Lower leg skin (tissue), 3 donors: ENCODE measurements at regions not wholly inside any gene's neighbourhood (a gene's known extent, or its start where the extent isn't known, plus 50 kb on each side); places are given as distances from the start of the nearest gene placed in this dataset.

Source experiments
- POLR2A ChIP-seq, 2 donors: fragments of 450-650 bp; IDR thresholded peaks; one replicate each; pipeline ENCODE4 v1.6.1; 2016 to 2017; ENCODE audit warnings: antibody characterized with exemption in 2 of 2, mild to moderate bottlenecking in 1 of 2, moderate library complexity in 1 of 2
- TF ChIP-seq, protein P1 (sequence below), 3 donors: fragments of 450-650 bp; IDR thresholded peaks; one replicate each; pipeline ENCODE4 v1.5.1; 2016; ENCODE audit warnings: antibody characterized with exemption in 3 of 3, mild to moderate bottlenecking in 3 of 3, moderate library complexity in 2 of 3

DNA sequence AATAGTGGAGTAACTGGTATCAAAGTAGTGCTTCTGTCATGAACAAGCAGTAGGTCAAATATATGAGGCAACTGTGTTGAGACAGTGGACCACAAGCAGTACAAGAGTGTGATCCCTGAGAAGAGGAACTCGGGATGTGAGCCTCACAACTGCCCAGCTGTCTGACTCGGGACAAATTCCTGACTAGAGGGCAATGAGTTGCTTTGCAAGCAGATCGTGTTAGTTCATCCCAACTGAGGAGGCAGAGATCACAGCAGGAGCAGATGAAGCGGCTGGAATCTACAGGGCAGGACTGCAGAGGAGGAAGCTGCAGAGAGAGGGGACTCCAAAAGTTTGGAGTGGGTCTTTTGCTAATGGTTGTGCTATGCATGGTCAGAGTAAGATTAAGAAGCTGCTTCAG, 741.1 kb downstream of the DIAPH3 start:
- TF ChIP-seq, protein P1, sequence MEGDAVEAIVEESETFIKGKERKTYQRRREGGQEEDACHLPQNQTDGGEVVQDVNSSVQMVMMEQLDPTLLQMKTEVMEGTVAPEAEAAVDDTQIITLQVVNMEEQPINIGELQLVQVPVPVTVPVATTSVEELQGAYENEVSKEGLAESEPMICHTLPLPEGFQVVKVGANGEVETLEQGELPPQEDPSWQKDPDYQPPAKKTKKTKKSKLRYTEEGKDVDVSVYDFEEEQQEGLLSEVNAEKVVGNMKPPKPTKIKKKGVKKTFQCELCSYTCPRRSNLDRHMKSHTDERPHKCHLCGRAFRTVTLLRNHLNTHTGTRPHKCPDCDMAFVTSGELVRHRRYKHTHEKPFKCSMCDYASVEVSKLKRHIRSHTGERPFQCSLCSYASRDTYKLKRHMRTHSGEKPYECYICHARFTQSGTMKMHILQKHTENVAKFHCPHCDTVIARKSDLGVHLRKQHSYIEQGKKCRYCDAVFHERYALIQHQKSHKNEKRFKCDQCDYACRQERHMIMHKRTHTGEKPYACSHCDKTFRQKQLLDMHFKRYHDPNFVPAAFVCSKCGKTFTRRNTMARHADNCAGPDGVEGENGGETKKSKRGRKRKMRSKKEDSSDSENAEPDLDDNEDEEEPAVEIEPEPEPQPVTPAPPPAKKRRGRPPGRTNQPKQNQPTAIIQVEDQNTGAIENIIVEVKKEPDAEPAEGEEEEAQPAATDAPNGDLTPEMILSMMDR (IDR thresholded peaks at IDR 0.05): no peak
- no peak for TF ChIP-seq POLR2A (IDR thresholded peaks at IDR 0.05)
